ENCODE measurements at regions not wholly inside any gene's neighbourhood (a gene's known extent, or its start where the extent isn't known, plus 50 kb on each side); places are given as distances from the start of the nearest gene placed in this dataset.

- no peaks in the 10 kb centered on the region for H3K4me1 ChIP-seq (ENCODE audit: control insufficient read depth, insufficient read depth, low read length)
- POLR2A ChIA-PET: no interaction called here
- H3K27me3 ChIP-seq (replicated peaks in 1 of 2; ENCODE audit: control insufficient read depth in 2 of 2, insufficient read depth in 2 of 2, low read length in 1 of 2): no peaks in the 10 kb centered on the region; a peak in 1 of 4 replicates
- ATAC-seq (no peak), DNase-seq (ENCODE audit: low read depth, low spot score) (no peak), FAIRE-seq (no peak)
- BruUV-seq (replicated peaks): no TSS peak
- SMC1A ChIA-PET (ENCODE audit: uncharacterized antibody, unreplicated experiment): no interaction called here
- in situ Hi-C loops (cut with MboI): no loop called here
- TF ChIP-seq POLR2AphosphoS5 (IDR thresholded peaks at IDR 0.05; ENCODE audit: low read length) (no peak), ZNF384 (IDR thresholded peaks at IDR 0.05; ENCODE audit: borderline replicate concordance, low read depth, low read length) (no peak), HSF1 (IDR thresholded peaks at IDR 0.05; ENCODE audit: low read depth, low read length) (no peak), NBN (IDR thresholded peaks at IDR 0.05) (no peak), CBX5 (IDR thresholded peaks at IDR 0.05; ENCODE audit: low read depth) (no peak), KAT2A (conservative IDR thresholded peaks at IDR 0.05; ENCODE audit: control insufficient read depth, low read depth, low read length) (no peak), POLR2A (IDR thresholded peaks at IDR 0.05; ENCODE audit: low read depth, low read length) (no peak), HDGF (IDR thresholded peaks at IDR 0.05) (no peak), TCF3 (IDR thresholded peaks at IDR 0.05; ENCODE audit: borderline replicate concordance, insufficient read depth, low read depth, low read length) (no peak), ZNF274 (IDR thresholded peaks at IDR 0.05; ENCODE audit: insufficient read depth, insufficient read length) (no peak), ZNF622 (IDR thresholded peaks at IDR 0.05) (no peak), JUND (IDR thresholded peaks at IDR 0.05; ENCODE audit: low read depth, low read length) (no peak), BRCA1 (IDR thresholded peaks at IDR 0.05; ENCODE audit: low read depth, low read length) (no peak), NR2C1 (IDR thresholded peaks at IDR 0.05) (no peak)
- CTCF ChIA-PET: no interaction called here
- no peak overlapping the region for H3K9ac ChIP-seq (ENCODE audit: control insufficient read depth, insufficient read depth, low read length)
- RAD21 ChIA-PET (ENCODE audit: unreplicated experiment): no interaction called here
- no peaks in the 10 kb centered on the region for H4K20me1 ChIP-seq (ENCODE audit: control insufficient read depth, insufficient read depth)
- H3K79me2 ChIP-seq (ENCODE audit: control insufficient read depth, insufficient read depth, low read length): no peaks in the 10 kb centered on the region
- intact Hi-C loops (cut with micrococcal nuclease; ENCODE audit: unreplicated experiment): no loop called here
- H3K9me3 ChIP-seq (replicated peaks; ENCODE audit: control insufficient read depth, insufficient read depth, low read length): no peaks in the 10 kb centered on the region
- H3K36me3 ChIP-seq (ENCODE audit: control insufficient read depth in 2 of 2, insufficient read depth in 2 of 2, low read length in 1 of 2): no peaks in the 10 kb centered on the region
- 53% methylated on average over 3 of the region's 3 CpGs for WGBS (ENCODE audit: insufficient coverage, insufficient replicate concordance, low lambda C conversion rate, missing lambda C conversion rate)
- H3K27ac ChIP-seq (ENCODE audit: control insufficient read depth, insufficient read depth): no peak overlapping the region
- no peak overlapping the region for H3K4me2 ChIP-seq (ENCODE audit: control insufficient read depth, insufficient read depth)
- no peak overlapping the region for H3K4me3 ChIP-seq
- no peak overlapping the region for H2AFZ ChIP-seq (ENCODE audit: control insufficient read depth, low read depth, low read length)
Observed at GRCh38 chr2:239668651-239669050, 267.8 kb upstream of the HDAC4 start.

All from GM12878 (cell line).